Ascending aorta (tissue), 2 donors: ENCODE measurements at regions not wholly inside any gene's neighbourhood (a gene's known extent, or its start where the extent isn't known, plus 50 kb on each side); places are given as distances from the start of the nearest gene placed in this dataset.

Experiments
- DNase-seq, 2 donors: peaks; one replicate each; pipeline ENCODE4 v3.0.0-alpha.2; 2019; ENCODE audit warnings: low spot score in 2 of 2
- H3K27ac ChIP-seq, 2 donors: fragments of 200-600 bp; sonication (generic); one replicate each; pipeline ENCODE4 v1.5.1; 2016 to 2017; ENCODE audit warnings: mild to moderate bottlenecking in 1 of 2
- H3K27me3 ChIP-seq: fragments of 200-600 bp; sonication (generic); one replicate; pipeline ENCODE4 v1.5.1; 2017
- H3K36me3 ChIP-seq, 2 donors: fragments of 200-600 bp; sonication (generic); one replicate each; pipeline ENCODE4 v1.5.1; 2016
- H3K4me1 ChIP-seq, 2 donors: fragments of 200-600 bp; sonication (generic); one replicate each; pipeline ENCODE4 v1.5.1; 2016 to 2017; ENCODE audit warnings: mild to moderate bottlenecking in 1 of 2
- H3K4me3 ChIP-seq, 2 donors: fragments of 200-600 bp; sonication (generic); one replicate each; pipeline ENCODE4 v1.5.1; 2016 to 2017; ENCODE audit warnings: mild to moderate bottlenecking in 1 of 2
- H3K9me3 ChIP-seq, 2 donors: fragments of 200-600 bp; sonication (generic); one replicate each; pipeline ENCODE4 v1.5.1; 2016
- intact Hi-C: fragments of 100-400 bp; cut with DNase I; formaldehyde crosslinking; loops from one replicate; pipeline ENCODE4 v1.15.1; 2023
- TF ChIP-seq, protein P1 (sequence below), 3 experiments: fragments of 200-600 bp in 2 of 3; fragments of 450-650 bp in 1 of 3; sonication (generic) in 2 of 3; IDR thresholded peaks; one replicate each; pipeline ENCODE4 v1.5.1; 2016 to 2019; ENCODE audit warnings: antibody characterized with exemption in 3 of 3, mild to moderate bottlenecking in 1 of 3, moderate library complexity in 1 of 3

DNA sequence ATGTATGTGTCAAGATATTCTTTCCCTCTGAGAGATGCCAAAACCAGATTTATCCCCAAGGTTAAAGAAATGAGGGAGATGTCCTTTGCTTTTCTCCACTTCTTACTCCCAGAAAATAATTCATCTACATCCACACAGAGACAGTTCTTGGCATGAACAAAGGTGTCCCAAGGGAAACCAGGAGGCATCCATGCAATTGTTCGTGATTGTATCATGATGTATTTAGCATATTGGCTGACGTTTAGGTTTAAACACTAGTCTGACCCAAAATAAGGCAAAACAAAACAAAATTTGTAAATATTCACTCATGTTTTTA, 223.9 kb downstream of the C7orf25 start:
- H3K4me3 ChIP-seq = no peak overlapping the region
- H3K27ac ChIP-seq = no peak overlapping the region
- H3K27me3 ChIP-seq = no peaks in the 10 kb centered on the region
- H3K4me1 ChIP-seq = peaks cover 0 to 4% of the 10 kb centered on the region in 2 donors
- DNase-seq = no peak
- no peaks in the 10 kb centered on the region for H3K9me3 ChIP-seq
- intact Hi-C loops = no loop called here
- TF ChIP-seq, protein P1, sequence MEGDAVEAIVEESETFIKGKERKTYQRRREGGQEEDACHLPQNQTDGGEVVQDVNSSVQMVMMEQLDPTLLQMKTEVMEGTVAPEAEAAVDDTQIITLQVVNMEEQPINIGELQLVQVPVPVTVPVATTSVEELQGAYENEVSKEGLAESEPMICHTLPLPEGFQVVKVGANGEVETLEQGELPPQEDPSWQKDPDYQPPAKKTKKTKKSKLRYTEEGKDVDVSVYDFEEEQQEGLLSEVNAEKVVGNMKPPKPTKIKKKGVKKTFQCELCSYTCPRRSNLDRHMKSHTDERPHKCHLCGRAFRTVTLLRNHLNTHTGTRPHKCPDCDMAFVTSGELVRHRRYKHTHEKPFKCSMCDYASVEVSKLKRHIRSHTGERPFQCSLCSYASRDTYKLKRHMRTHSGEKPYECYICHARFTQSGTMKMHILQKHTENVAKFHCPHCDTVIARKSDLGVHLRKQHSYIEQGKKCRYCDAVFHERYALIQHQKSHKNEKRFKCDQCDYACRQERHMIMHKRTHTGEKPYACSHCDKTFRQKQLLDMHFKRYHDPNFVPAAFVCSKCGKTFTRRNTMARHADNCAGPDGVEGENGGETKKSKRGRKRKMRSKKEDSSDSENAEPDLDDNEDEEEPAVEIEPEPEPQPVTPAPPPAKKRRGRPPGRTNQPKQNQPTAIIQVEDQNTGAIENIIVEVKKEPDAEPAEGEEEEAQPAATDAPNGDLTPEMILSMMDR (IDR thresholded peaks at IDR 0.05) = no peak
- H3K36me3 ChIP-seq = no peaks in the 10 kb centered on the region

DNA sequence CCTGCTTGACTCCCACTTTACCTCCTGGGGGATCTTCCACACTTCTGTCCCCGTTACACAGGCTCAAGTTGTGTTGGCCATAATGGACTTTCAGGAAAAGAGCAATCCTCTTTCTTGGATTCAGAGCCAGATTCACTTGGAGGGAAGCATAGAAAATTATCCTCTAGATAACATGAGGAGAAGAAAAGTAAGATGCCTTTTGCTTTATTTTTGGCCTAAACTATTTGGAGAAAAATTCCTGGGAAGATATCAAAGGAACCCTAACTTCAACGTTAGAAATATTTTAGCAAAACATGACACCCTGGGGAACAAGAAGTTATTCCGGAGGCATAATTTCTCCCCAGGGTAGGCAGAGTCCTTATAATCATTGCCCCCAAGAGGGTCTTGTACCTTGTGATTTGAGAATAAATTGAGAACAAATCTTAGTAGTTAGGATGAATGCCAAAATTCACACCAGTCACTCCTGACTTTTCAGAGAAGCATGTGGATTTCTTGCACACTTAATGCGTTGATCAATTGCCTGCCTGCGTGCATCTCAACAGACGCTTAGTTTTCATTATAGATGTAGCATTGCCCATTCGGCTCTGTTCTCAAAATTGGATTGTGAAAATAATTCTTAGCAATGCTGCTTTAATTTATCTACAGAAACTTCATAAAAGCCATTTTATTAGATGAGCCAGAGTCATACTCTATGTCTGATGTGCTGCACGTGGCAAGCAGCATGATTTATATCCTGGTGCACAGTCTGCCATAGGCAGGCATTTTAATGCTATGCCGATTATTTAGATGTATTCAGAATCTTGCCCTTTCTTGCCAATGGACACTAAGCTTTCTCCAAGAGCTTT, 224.4 kb downstream of the C7orf25 start:
- no peak for DNase-seq
- Histone ChIP-seq H3K4me1 (no peaks in the 10 kb centered on the region), H3K4me3 (no peak overlapping the region), H3K9me3 (no peaks in the 10 kb centered on the region), H3K27ac (no peak overlapping the region), H3K36me3 (no peaks in the 10 kb centered on the region), H3K27me3 (no peaks in the 10 kb centered on the region)
- intact Hi-C loops = no loop called here
- TF ChIP-seq, protein P1 (IDR thresholded peaks at IDR 0.05) = no peak

DNA sequence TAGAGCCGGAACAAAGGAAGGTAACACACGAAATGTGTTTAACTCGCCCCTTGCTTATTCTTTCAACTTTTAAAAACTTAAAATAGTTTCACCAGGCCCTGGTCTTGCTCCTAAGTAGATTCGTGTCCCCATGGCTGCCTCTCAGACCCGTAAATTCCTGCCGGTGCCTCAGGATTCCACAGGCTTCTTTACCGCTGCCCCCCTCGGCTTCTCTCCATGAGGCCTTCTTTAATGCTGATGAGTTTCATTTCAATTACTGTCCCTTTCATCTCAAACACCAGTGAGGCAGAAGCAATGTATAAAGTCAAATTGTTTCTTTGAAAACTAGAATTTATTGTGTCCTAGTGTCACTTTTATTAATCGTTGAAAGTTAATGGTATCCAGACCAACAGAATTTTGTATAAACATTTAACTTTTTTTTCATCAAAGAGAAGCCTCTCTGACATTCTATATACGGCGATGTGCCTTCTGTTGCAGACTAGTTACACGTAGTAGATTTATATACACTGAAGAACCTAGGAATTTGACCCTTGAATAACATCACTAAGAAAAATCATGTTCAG, 225.2 kb downstream of the C7orf25 start:
- H3K4me1 ChIP-seq = no peaks in the 10 kb centered on the region
- intact Hi-C loops = no loop called here
- TF ChIP-seq, protein P1 (IDR thresholded peaks at IDR 0.05) = no peak
- DNase-seq = no peak
- H3K36me3 ChIP-seq = no peaks in the 10 kb centered on the region
- no peaks in the 10 kb centered on the region for H3K27me3 ChIP-seq
- no peaks in the 10 kb centered on the region for H3K9me3 ChIP-seq
- no peak overlapping the region for H3K4me3 ChIP-seq
- no peak overlapping the region for H3K27ac ChIP-seq

DNA sequence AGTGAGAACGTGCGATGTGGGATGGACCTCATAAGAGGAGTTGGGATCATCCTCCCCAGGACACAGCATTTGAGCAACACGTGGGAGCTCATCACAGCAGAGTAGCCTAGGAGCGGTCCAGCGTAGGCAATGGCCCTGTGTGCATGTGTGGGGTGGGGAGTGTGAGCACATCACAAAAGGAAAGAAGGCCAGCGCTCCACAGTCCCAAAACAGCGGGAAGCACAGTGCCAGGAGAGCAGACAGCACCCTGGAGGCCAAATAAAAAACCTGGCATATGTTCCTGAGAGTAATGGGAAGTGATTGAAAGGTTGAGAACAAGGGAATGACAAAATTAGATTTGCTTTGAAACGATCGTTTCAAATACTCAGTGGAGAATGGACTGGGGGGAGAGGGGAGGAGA, 226.0 kb downstream of the C7orf25 start:
- Histone ChIP-seq H3K9me3 (peaks cover 0 to under 1% of the 10 kb centered on the region in 2 donors), H3K4me1 (no peaks in the 10 kb centered on the region), H3K4me3 (no peak overlapping the region), H3K27me3 (no peaks in the 10 kb centered on the region), H3K27ac (no peak overlapping the region), H3K36me3 (no peaks in the 10 kb centered on the region)
- TF ChIP-seq, protein P1 (IDR thresholded peaks at IDR 0.05) = no peak
- DNase-seq = no peak
- intact Hi-C loops = no loop called here

DNA sequence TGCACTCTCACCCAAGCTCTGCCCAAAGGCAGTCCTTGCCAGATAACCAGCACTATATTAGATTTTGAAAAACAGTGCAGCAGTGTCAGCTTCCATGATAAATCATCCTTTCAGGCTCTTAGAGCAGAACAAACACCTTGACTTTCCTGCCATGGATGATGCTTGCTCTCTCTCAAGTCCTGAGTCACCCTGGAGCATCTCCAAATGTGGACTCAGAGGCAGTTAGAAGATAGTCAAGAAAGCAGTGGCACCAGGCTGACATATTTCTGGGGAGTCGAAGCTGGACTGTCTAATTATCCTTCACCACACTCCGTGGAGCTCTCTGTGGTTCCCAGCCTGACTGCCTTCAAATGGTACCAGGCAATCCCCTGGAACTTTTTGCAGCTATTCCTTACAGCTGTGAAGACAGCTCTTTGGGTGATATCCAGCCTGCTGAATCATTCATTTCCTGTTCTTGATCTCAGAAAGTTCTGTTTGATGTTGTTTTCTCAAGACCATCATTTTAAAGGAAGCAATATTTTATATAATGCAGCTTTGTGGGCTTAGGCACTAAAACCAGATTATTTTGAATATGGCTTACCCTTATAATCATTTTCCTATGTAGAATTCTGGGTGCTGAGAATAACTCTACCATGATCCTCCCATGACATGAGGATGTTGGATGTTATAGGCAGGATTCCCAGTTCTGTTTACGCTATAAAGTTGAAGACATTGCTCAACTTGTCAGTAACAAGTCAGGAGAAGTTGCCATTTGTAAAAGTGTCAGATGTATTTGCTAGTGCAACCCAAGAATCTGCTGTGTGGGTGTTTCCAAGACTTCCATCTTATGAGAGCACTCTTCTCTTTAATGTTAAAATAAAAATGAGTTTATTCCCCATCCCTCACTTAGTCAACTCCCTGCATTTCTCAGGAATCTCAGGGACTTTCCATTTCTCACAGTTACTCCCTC, 233.8 kb downstream of the C7orf25 start:
- intact Hi-C loops = no loop called here
- Histone ChIP-seq H3K4me3 (no peak overlapping the region), H3K27ac (peak overlapping the region in 1 of 2 donors; percentile 18), H3K9me3 (peaks cover 0 to 10% of the 10 kb centered on the region in 2 donors), H3K4me1 (peaks cover 0 to 7% of the 10 kb centered on the region in 2 donors), H3K27me3 (no peaks in the 10 kb centered on the region), H3K36me3 (no peaks in the 10 kb centered on the region)
- DNase-seq = no peak
- TF ChIP-seq, protein P1 (IDR thresholded peaks at IDR 0.05) = no peak
